GM12878 (cell line): ENCODE measurements at regions not wholly inside any gene's neighbourhood (a gene's known extent, or its start where the extent isn't known, plus 50 kb on each side); places are given as distances from the start of the nearest gene placed in this dataset.

ENCODE experiments used
- ATAC-seq: fragments of 200-7000 bp; cut with Tn5 transposase; 3 replicates; pipeline ENCODE4 v1.9.1; 2020; ENCODE audit warnings: mild to moderate bottlenecking, moderate library complexity
- BruUV-seq: library from RNA; stranded (reverse); fragments of 400-500 nt; replicated peaks from 2 replicates; lab custom pipeline; 2021; lab: Mats Ljungman, UMichigan
- CTCF ChIA-PET: fragments of 300-600 bp; sonication (Branson Sonifier 250); formaldehyde crosslinking; extraction: SDS; loops from one replicate; lab custom pipeline; 2021; ENCODE audit warnings: inconsistent platforms; lab: Yijun Ruan, JAX
- POLR2A ChIA-PET: fragments of 350-600 bp; formaldehyde crosslinking; extraction: SDS; loops from one replicate; lab custom pipeline; 2021; ENCODE audit warnings: inconsistent platforms; lab: Charles Lee
- RAD21 ChIA-PET: fragments of 300-600 bp; sonication (Branson Sonifier 250); formaldehyde crosslinking; loops from one replicate; lab custom pipeline; 2023; ENCODE audit warnings: antibody characterized with exemption; ENCODE audit not compliant: unreplicated experiment; lab: Charles Lee
- SMC1A ChIA-PET: fragments of 300-600 bp; sonication (Branson Sonifier 250); formaldehyde crosslinking; loops from one replicate; lab custom pipeline; 2023; ENCODE audit not compliant: unreplicated experiment, uncharacterized antibody; lab: Charles Lee
- DNase-seq: peaks from one replicate; pipeline ENCODE4 v3.0.0-alpha.2; 2011; ENCODE audit warnings: low read depth, low spot score
- FAIRE-seq: peaks from 3 replicates; lab custom pipeline; 2011; peaks lifted over from hg19 to GRCh38; lab: Jason Lieb, UNC
- H2AFZ ChIP-seq: 2 replicates; pipeline ENCODE4 v1.6.0; 2011; ENCODE audit warnings: low read depth, low read length, control low read depth; ENCODE audit not compliant: control insufficient read depth
- H3K27ac ChIP-seq: 2 replicates; pipeline ENCODE4 v1.5.1; 2011; ENCODE audit warnings: control low read depth; ENCODE audit not compliant: control insufficient read depth, insufficient read depth
- H3K27me3 ChIP-seq, 2 experiments: replicated peaks in 1 of 2; 2 replicates each; pipeline versions ENCODE4 v1.6.0 to v1.6.1; 2011; ENCODE audit warnings: low read length in 1 of 2; ENCODE audit not compliant: control insufficient read depth in 2 of 2, insufficient read depth in 2 of 2
- H3K36me3 ChIP-seq, 2 experiments: 2 replicates each; pipeline ENCODE4 v1.5.1; 2011; ENCODE audit warnings: low read length in 1 of 2; ENCODE audit not compliant: control insufficient read depth in 2 of 2, insufficient read depth in 2 of 2
- H3K4me1 ChIP-seq: 2 replicates; pipeline ENCODE4 v1.6.1; 2011; ENCODE audit warnings: mild to moderate bottlenecking, low read length, moderate library complexity, mixed read lengths; ENCODE audit not compliant: control insufficient read depth, insufficient read depth
- H3K4me2 ChIP-seq: 2 replicates; pipeline ENCODE4 v1.6.0; 2011; ENCODE audit warnings: control low read depth; ENCODE audit not compliant: control insufficient read depth, insufficient read depth
- H3K4me3 ChIP-seq: fragments of 200-600 bp; sonication (generic); 2 replicates; pipeline ENCODE4 v1.5.1; 2016
- H3K79me2 ChIP-seq: 2 replicates; pipeline ENCODE4 v1.6.0; 2011; ENCODE audit warnings: low read length; ENCODE audit not compliant: control insufficient read depth, insufficient read depth
- H3K9ac ChIP-seq: 2 replicates; pipeline ENCODE4 v1.8.0; 2011; ENCODE audit warnings: low read length, control low read depth, mixed read lengths; ENCODE audit not compliant: control insufficient read depth, insufficient read depth
- H3K9me3 ChIP-seq: replicated peaks from 3 replicates; pipeline ENCODE4 v1.5.1; 2011; ENCODE audit warnings: mild to moderate bottlenecking, low read length; ENCODE audit not compliant: control insufficient read depth, insufficient read depth
- H4K20me1 ChIP-seq: 2 replicates; pipeline ENCODE4 v1.6.0; 2011; ENCODE audit not compliant: control insufficient read depth, insufficient read depth
- DPF2 ChIP-seq: fragments of 450-650 bp; IDR thresholded peaks from 2 replicates; pipeline ENCODE4 v1.6.1; 2017; ENCODE audit warnings: mild to moderate bottlenecking
- GATAD2B ChIP-seq: fragments of 450-650 bp; conservative IDR thresholded peaks from 2 replicates; pipeline ENCODE4 v1.6.1; 2017; ENCODE audit warnings: low read depth, mild to moderate bottlenecking, moderate library complexity
- HDAC6 ChIP-seq: fragments of 200-600 bp; sonication (generic); IDR thresholded peaks from one replicate; pipeline ENCODE4 v1.8.0; 2017; ENCODE audit warnings: antibody characterized with exemption; ENCODE audit not compliant: unreplicated experiment
- KLF5 ChIP-seq: fragments of 450-650 bp; IDR thresholded peaks from 2 replicates; pipeline ENCODE4 v1.6.1; 2014; ENCODE audit warnings: mild to moderate bottlenecking; ENCODE audit not compliant: partially characterized antibody
- MTA2 ChIP-seq: fragments of 450-650 bp; IDR thresholded peaks from 2 replicates; pipeline ENCODE4 v1.6.1; 2016; ENCODE audit warnings: low read depth, mild to moderate bottlenecking, moderate library complexity
- MXI1 ChIP-seq: fragments of 150-350 bp; IDR thresholded peaks from 2 replicates; pipeline ENCODE4 v1.6.1; 2011; ENCODE audit warnings: low read depth, mild to moderate bottlenecking, inconsistent platforms, low read length, improper control_type of control experiment
- MYB ChIP-seq: fragments of 150-350 bp; IDR thresholded peaks from 2 replicates; pipeline ENCODE4 v1.6.1; 2014; ENCODE audit warnings: mild to moderate bottlenecking, low read depth, low read length, borderline replicate concordance
- NBN ChIP-seq: fragments of 450-650 bp; IDR thresholded peaks from 2 replicates; pipeline ENCODE4 v1.6.1; 2016
- RAD51 ChIP-seq: fragments of 450-650 bp; IDR thresholded peaks from 2 replicates; pipeline ENCODE4 v1.6.1; 2016; ENCODE audit warnings: moderate library complexity, mild to moderate bottlenecking, inconsistent platforms
- RFX5 ChIP-seq: IDR thresholded peaks from 2 replicates; pipeline ENCODE4 v1.6.1; 2011; ENCODE audit warnings: low read depth, low read length, improper control_type of control experiment
- SMARCA5 ChIP-seq: fragments of 450-650 bp; IDR thresholded peaks from 2 replicates; pipeline ENCODE4 v1.6.1; 2017; ENCODE audit warnings: mild to moderate bottlenecking
- SREBF1 ChIP-seq: IDR thresholded peaks from 2 replicates; pipeline ENCODE4 v1.6.1; 2012; ENCODE audit warnings: mild to moderate bottlenecking, low read length
- SREBF2 ChIP-seq: IDR thresholded peaks from 2 replicates; pipeline ENCODE4 v1.6.1; 2012; ENCODE audit warnings: mild to moderate bottlenecking, low read length
- ZNF217 ChIP-seq: fragments of 450-650 bp; IDR thresholded peaks from 2 replicates; pipeline ENCODE4 v1.6.1; 2017; ENCODE audit warnings: antibody characterized with exemption, mild to moderate bottlenecking
- ZNF622 ChIP-seq: fragments of 450-650 bp; IDR thresholded peaks from 2 replicates; pipeline ENCODE4 v1.6.1; 2017; ENCODE audit warnings: mild to moderate bottlenecking, inconsistent platforms
- WGBS: methylation state at CpG from one replicate; pipeline ENCODE4 v1.1.6; 2016; ENCODE audit warnings: low lambda C conversion rate; ENCODE audit not compliant: insufficient replicate concordance, insufficient coverage; ENCODE audit errors: missing lambda C conversion rate; 5-methylcytosine and 5-hydroxymethylcytosine counted together
- in situ Hi-C: fragments of 300-500 bp; cut with MboI; formaldehyde crosslinking; loops from 9 replicates; pipeline ENCODE4 v1.14.3; 2018; ENCODE audit warnings: mixed read lengths
- intact Hi-C: fragments of 100-400 bp; cut with micrococcal nuclease; formaldehyde crosslinking; loops from one replicate; pipeline ENCODE4 v1.14.2; 2022; ENCODE audit not compliant: unreplicated experiment
- TF ChIP-seq, protein P1 (sequence below): fragments of 150-350 bp; IDR thresholded peaks from 2 replicates; pipeline ENCODE4 v1.6.1; 2014; ENCODE audit warnings: mild to moderate bottlenecking, low read depth, low read length
- TF ChIP-seq, protein P2 (sequence below): IDR thresholded peaks from 2 replicates; pipeline ENCODE4 v1.6.1; 2012; ENCODE audit warnings: low read depth, low read length, improper control_type of control experiment

DNA sequence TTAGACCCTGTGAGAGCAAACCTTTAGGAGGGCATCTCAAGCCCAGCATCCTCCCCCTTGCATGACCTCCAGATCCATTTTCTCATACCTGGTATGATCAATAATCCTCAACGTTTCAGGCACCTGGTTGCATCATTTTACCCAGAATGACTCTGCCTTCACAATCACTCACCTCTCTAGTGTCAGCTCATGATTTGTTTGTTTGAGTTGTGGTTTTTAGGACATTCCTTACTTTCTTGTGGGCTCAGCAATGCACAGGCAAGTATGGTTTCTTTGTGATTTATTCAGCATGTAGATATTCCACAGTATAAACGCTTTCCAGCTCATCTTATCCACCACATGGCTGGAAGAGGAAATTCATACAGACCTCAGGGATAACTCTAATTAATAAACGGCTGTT is 93.6 kb upstream of the CPEB2 start:
- no peak overlapping the region for H3K9ac ChIP-seq
- ChIA-PET RAD21 (no interaction called here), POLR2A (no interaction called here), SMC1A (interaction anchor here (1.5 to 1.6 kb wide), 2 partner anchors 13 to 93 kb away, joined by 3 to 6 read pairs; no protein-coding TSS in a partner anchor), CTCF (interaction anchor here (0.9 to 1.5 kb wide), 2 partner anchors 10 to 34 kb away, joined by 3 to 5 read pairs; no protein-coding TSS in a partner anchor)
- no peak overlapping the region for H2AFZ ChIP-seq
- no peaks in the 10 kb centered on the region for H3K27me3 ChIP-seq
- no TSS peak for BruUV-seq
- no peak for DNase-seq
- in situ Hi-C loops = no loop called here
- FAIRE-seq = no peak
- no peak overlapping the region for H3K4me3 ChIP-seq
- H3K4me1 ChIP-seq = no peaks in the 10 kb centered on the region
- TF ChIP-seq ZNF622 = no peak
- TF ChIP-seq DPF2 = no peak
- no peak for TF ChIP-seq RAD51
- no peak for TF ChIP-seq HDAC6
- TF ChIP-seq SREBF1 = no peak
- no peak for TF ChIP-seq MYB
- no peak for TF ChIP-seq SMARCA5
- TF ChIP-seq, protein P1, sequence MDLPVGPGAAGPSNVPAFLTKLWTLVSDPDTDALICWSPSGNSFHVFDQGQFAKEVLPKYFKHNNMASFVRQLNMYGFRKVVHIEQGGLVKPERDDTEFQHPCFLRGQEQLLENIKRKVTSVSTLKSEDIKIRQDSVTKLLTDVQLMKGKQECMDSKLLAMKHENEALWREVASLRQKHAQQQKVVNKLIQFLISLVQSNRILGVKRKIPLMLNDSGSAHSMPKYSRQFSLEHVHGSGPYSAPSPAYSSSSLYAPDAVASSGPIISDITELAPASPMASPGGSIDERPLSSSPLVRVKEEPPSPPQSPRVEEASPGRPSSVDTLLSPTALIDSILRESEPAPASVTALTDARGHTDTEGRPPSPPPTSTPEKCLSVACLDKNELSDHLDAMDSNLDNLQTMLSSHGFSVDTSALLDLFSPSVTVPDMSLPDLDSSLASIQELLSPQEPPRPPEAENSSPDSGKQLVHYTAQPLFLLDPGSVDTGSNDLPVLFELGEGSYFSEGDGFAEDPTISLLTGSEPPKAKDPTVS = no peak
- no peak for TF ChIP-seq MXI1
- TF ChIP-seq, protein P2, sequence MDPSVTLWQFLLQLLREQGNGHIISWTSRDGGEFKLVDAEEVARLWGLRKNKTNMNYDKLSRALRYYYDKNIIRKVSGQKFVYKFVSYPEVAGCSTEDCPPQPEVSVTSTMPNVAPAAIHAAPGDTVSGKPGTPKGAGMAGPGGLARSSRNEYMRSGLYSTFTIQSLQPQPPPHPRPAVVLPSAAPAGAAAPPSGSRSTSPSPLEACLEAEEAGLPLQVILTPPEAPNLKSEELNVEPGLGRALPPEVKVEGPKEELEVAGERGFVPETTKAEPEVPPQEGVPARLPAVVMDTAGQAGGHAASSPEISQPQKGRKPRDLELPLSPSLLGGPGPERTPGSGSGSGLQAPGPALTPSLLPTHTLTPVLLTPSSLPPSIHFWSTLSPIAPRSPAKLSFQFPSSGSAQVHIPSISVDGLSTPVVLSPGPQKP = no peak
- TF ChIP-seq SREBF2 = no peak
- TF ChIP-seq NBN = no peak
- TF ChIP-seq GATAD2B = no peak
- no peak for TF ChIP-seq RFX5
- TF ChIP-seq ZNF217 = no peak
- TF ChIP-seq KLF5 = no peak
- no peak for TF ChIP-seq MTA2
- H3K27ac ChIP-seq = no peak overlapping the region
- no peak overlapping the region for H3K4me2 ChIP-seq
- 2% methylated on average over 3 of the region's 3 CpGs for WGBS
- H3K9me3 ChIP-seq = no peaks in the 10 kb centered on the region; the same call in 2 of the 3 replicates
- intact Hi-C loops = no loop called here
- H3K36me3 ChIP-seq = no peaks in the 10 kb centered on the region
- H3K79me2 ChIP-seq = no peaks in the 10 kb centered on the region
- ATAC-seq = no peak
- H4K20me1 ChIP-seq = no peaks in the 10 kb centered on the region
